Upper lobe of left lung (tissue), 6 donors: ENCODE measurements at regions not wholly inside any gene's neighbourhood (a gene's known extent, or its start where the extent isn't known, plus 50 kb on each side); places are given as distances from the start of the nearest gene placed in this dataset.

Experiments
- ATAC-seq, 2 donors: fragments of 200-7000 bp; cut with Tn5 transposase; one replicate each; pipeline ENCODE4 v1.9.1; 2022; ENCODE audit warnings: mild to moderate bottlenecking in 2 of 2, moderate library complexity in 2 of 2; ENCODE audit not compliant: low FRiP score in 2 of 2
- DNase-seq, 2 donors: peaks; one replicate each; pipeline ENCODE4 v3.0.0-alpha.2; 2019 to 2020
- H3K27ac ChIP-seq, 4 donors: fragments of 200-600 bp; sonication (generic); one replicate each; pipeline ENCODE4 v1.5.1; 2016 to 2019
- H3K27me3 ChIP-seq, 4 donors: fragments of 200-600 bp; sonication (generic); one replicate each; pipeline ENCODE4 v1.5.1; 2017 to 2019
- H3K36me3 ChIP-seq, 4 donors: fragments of 200-600 bp; sonication (generic); one replicate each; pipeline ENCODE4 v1.5.1; 2016 to 2019
- H3K4me1 ChIP-seq, 4 donors: fragments of 200-600 bp; sonication (generic); one replicate each; pipeline ENCODE4 v1.5.1; 2018 to 2019
- H3K4me3 ChIP-seq, 4 donors: fragments of 200-600 bp; sonication (generic); one replicate each; pipeline ENCODE4 v1.5.1; 2017 to 2019; ENCODE audit warnings: mild to moderate bottlenecking in 2 of 4, moderate library complexity in 1 of 4
- H3K9me3 ChIP-seq, 4 donors: fragments of 200-600 bp; sonication (generic); one replicate each; pipeline ENCODE4 v1.5.1; 2018 to 2019
- EP300 ChIP-seq, 4 donors: sonication (generic); formaldehyde crosslinking; IDR thresholded peaks; one replicate each; pipeline ENCODE4 v1.5.1; 2017; ENCODE audit warnings: antibody characterized with exemption in 4 of 4, control low read depth in 2 of 4
- POLR2A ChIP-seq, 4 donors: fragments of 450-650 bp; IDR thresholded peaks; one replicate each; pipeline ENCODE4 v1.5.1; 2016 to 2017; ENCODE audit warnings: antibody characterized with exemption in 4 of 4, mild to moderate bottlenecking in 2 of 4
- POLR2AphosphoS5 ChIP-seq, 2 donors: sonication (generic); formaldehyde crosslinking; IDR thresholded peaks; one replicate each; pipeline ENCODE4 v1.5.1; 2017; ENCODE audit warnings: antibody characterized with exemption in 2 of 2
- WGBS, 2 donors: methylation state at CpG; one replicate each; pipeline ENCODE4 v1.1.5; 2017 to 2018; 5-methylcytosine and 5-hydroxymethylcytosine counted together
- TF ChIP-seq, protein P1 (sequence below), 6 experiments: fragments of 450-650 bp in 4 of 6; fragments of 200-600 bp in 2 of 6; sonication (generic) in 2 of 6; IDR thresholded peaks; one replicate each; pipeline ENCODE4 v1.5.1; 2016 to 2019; ENCODE audit warnings: antibody characterized with exemption in 6 of 6
- donor health status: DM: no; HTN: no; CAD: no; lungs with moderate emphysema.
- donor health status: DM: no; HTN: yes; CAD: no; lungs with severe emphysema.

DNA sequence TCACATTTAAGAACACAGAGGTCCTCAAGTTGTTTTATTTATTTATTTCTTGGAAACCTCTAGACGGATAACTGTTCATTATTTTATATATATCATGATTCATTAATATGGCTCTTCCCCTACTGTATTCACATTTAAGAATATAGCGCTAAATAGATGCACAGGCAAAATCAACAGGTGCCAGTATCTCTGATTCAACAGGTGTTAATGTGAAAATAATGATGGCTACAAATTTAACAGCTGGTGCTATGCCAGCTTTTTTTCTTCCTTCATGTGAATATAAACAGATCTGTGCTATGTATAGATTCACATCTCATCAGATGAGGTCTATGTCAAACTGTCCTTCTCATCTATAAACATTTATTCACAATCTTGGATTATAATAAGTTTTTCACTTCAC is 218.5 kb upstream of the NR2F2 start:
- no peaks in the 10 kb centered on the region for H3K9me3 ChIP-seq
- DNase-seq (no peak), ATAC-seq (no peak)
- TF ChIP-seq, protein P1, sequence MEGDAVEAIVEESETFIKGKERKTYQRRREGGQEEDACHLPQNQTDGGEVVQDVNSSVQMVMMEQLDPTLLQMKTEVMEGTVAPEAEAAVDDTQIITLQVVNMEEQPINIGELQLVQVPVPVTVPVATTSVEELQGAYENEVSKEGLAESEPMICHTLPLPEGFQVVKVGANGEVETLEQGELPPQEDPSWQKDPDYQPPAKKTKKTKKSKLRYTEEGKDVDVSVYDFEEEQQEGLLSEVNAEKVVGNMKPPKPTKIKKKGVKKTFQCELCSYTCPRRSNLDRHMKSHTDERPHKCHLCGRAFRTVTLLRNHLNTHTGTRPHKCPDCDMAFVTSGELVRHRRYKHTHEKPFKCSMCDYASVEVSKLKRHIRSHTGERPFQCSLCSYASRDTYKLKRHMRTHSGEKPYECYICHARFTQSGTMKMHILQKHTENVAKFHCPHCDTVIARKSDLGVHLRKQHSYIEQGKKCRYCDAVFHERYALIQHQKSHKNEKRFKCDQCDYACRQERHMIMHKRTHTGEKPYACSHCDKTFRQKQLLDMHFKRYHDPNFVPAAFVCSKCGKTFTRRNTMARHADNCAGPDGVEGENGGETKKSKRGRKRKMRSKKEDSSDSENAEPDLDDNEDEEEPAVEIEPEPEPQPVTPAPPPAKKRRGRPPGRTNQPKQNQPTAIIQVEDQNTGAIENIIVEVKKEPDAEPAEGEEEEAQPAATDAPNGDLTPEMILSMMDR (IDR thresholded peaks at IDR 0.05): no peak
- TF ChIP-seq POLR2AphosphoS5 (IDR thresholded peaks at IDR 0.05): no peak
- no peak for TF ChIP-seq POLR2A (IDR thresholded peaks at IDR 0.05)
- no peak for TF ChIP-seq EP300 (IDR thresholded peaks at IDR 0.05)
- H3K27me3 ChIP-seq: no peaks in the 10 kb centered on the region
- H3K27ac ChIP-seq: no peak overlapping the region
- H3K36me3 ChIP-seq: no peaks in the 10 kb centered on the region
- H3K4me3 ChIP-seq: no peak overlapping the region
- no peaks in the 10 kb centered on the region for H3K4me1 ChIP-seq
- 87 to 94% methylated on average over 2 of the region's 2 CpGs for WGBS, 2 donors

DNA sequence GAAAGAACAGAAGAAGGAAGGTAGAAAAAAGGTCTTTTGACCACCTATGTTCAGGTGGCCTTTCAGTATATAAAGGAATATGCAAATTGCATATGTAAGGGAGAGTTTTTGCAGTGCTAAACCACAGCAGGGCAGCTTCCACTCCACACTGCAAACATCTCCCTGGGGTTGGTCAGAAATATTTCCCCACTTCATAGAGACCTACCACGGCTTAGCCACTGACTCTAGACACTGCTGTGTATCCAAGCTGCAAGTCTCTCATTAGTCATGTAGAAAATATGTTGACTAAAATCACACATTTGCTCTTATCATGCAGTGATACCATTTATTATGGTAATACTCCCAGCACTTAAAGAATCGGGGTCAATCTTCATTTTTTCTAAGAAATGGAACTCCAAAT is 214.9 kb upstream of the NR2F2 start:
- WGBS, 2 donors: 76 to 84% methylated on average over 2 of the region's 2 CpGs
- Histone ChIP-seq H3K4me1 (no peaks in the 10 kb centered on the region), H3K27ac (no peak overlapping the region), H3K27me3 (no peaks in the 10 kb centered on the region), H3K9me3 (no peaks in the 10 kb centered on the region), H3K36me3 (no peaks in the 10 kb centered on the region), H3K4me3 (no peak overlapping the region)
- ATAC-seq: no peak
- TF ChIP-seq, protein P1 (IDR thresholded peaks at IDR 0.05): no peak
- TF ChIP-seq POLR2A (IDR thresholded peaks at IDR 0.05) (no peak), EP300 (IDR thresholded peaks at IDR 0.05) (no peak), POLR2AphosphoS5 (IDR thresholded peaks at IDR 0.05) (no peak)
- no peak for DNase-seq

DNA sequence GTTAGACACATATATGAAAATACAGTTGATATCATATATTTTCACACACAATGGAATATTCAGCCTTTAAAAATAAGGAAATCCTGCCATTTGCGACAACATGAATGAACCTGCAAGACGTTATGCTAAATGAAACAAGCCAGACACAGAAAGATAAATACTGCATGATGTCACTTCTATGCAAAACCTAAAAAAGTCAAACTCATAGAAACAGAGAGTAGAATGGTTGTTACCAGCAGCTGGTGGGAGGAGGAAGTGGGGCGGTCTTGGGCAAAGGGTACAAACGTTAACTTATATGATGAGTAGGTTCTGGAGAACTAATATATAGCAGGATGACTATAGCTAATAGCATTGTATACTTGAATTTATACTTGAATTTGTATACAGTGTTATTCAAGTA is 213.2 kb upstream of the NR2F2 start:
- WGBS, 2 donors: 57 to 86% methylated on average over 4 of the region's 4 CpGs
- DNase-seq (no peak), ATAC-seq (no peak)
- H3K27ac ChIP-seq: no peak overlapping the region
- TF ChIP-seq, protein P1 (IDR thresholded peaks at IDR 0.05): no peak
- TF ChIP-seq POLR2AphosphoS5 (IDR thresholded peaks at IDR 0.05) (no peak), EP300 (IDR thresholded peaks at IDR 0.05) (no peak), POLR2A (IDR thresholded peaks at IDR 0.05) (no peak)
- no peaks in the 10 kb centered on the region for H3K9me3 ChIP-seq
- no peaks in the 10 kb centered on the region for H3K36me3 ChIP-seq
- no peak overlapping the region for H3K4me3 ChIP-seq
- no peaks in the 10 kb centered on the region for H3K4me1 ChIP-seq
- no peaks in the 10 kb centered on the region for H3K27me3 ChIP-seq

GRCh38 chr15:96119734-96120133 is 210.8 kb upstream of the NR2F2 start:
- TF ChIP-seq, protein P1 (IDR thresholded peaks at IDR 0.05): no peak
- TF ChIP-seq EP300 (IDR thresholded peaks at IDR 0.05) (no peak), POLR2A (IDR thresholded peaks at IDR 0.05) (no peak), POLR2AphosphoS5 (IDR thresholded peaks at IDR 0.05) (no peak)
- no peak for ATAC-seq
- DNase-seq: no peak
- no peak overlapping the region for H3K4me3 ChIP-seq
- 87 to 90% methylated on average over 12 of the region's 12 CpGs for WGBS, 2 donors
- H3K36me3 ChIP-seq: no peaks in the 10 kb centered on the region
- no peaks in the 10 kb centered on the region for H3K4me1 ChIP-seq
- H3K27me3 ChIP-seq: no peaks in the 10 kb centered on the region
- H3K27ac ChIP-seq: no peak overlapping the region
- no peaks in the 10 kb centered on the region for H3K9me3 ChIP-seq

DNA sequence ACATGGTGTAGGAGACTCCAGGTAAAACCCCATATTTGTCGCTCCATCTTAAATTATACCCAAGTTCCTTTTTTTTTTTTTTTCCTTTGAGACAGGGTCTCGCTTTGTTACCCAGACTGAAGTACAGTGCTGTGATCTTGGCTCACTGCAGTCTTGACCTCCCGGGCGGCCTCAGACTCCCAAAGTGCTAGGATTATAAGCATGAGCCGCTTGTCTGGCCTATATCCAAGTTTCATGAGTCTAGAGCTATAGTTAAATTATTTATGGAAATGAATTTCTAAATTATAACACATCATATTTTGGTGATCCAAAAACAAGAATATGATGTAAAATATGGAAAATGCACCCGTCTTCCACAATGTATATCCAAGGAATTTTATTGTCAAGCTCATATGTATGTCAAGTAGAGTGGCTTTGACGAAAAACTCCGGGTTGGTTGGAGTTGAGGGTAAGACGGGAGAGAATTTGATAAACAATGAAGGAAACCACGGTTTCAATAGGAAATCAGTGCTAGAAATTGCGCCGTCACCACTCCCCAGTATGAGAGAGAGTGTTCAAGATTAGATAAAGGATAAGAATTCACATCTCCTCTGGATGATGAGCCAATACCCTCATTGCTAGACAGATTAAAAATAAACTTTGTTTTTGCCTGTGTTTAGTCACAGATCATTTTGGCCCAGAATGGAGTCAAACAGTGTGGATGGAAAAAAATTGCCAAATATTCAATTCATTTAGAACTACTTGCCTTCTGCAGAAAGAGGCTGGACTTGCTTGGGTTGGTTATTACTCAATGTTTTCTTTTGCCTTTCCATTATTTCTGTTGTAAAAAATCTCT is 209.2 kb upstream of the NR2F2 start:
- DNase-seq (no peak), ATAC-seq (no peak)
- TF ChIP-seq, protein P1 (IDR thresholded peaks at IDR 0.05): no peak
- TF ChIP-seq EP300 (IDR thresholded peaks at IDR 0.05) (no peak), POLR2AphosphoS5 (IDR thresholded peaks at IDR 0.05) (no peak), POLR2A (IDR thresholded peaks at IDR 0.05) (no peak)
- no peaks in the 10 kb centered on the region for H3K4me1 ChIP-seq
- H3K4me3 ChIP-seq: no peak overlapping the region
- no peaks in the 10 kb centered on the region for H3K36me3 ChIP-seq
- no peaks in the 10 kb centered on the region for H3K27me3 ChIP-seq
- WGBS, 2 donors: 77 to 78% methylated on average over 12 of the region's 12 CpGs
- no peaks in the 10 kb centered on the region for H3K9me3 ChIP-seq
- H3K27ac ChIP-seq: no peak overlapping the region
